HG02840 (cell line): ENCODE measurements at regions not wholly inside any gene's neighbourhood (a gene's known extent, or its start where the extent isn't known, plus 50 kb on each side); places are given as distances from the start of the nearest gene placed in this dataset.

Experiments
- ATAC-seq: cut with Tn5 transposase; IDR thresholded peaks from one replicate; pipeline ENCODE4 v1.9.1; 2021; ENCODE audit warnings: mild to moderate bottlenecking, moderate library complexity, moderate number of reproducible peaks; ENCODE audit not compliant: unreplicated experiment, low FRiP score

DNA sequence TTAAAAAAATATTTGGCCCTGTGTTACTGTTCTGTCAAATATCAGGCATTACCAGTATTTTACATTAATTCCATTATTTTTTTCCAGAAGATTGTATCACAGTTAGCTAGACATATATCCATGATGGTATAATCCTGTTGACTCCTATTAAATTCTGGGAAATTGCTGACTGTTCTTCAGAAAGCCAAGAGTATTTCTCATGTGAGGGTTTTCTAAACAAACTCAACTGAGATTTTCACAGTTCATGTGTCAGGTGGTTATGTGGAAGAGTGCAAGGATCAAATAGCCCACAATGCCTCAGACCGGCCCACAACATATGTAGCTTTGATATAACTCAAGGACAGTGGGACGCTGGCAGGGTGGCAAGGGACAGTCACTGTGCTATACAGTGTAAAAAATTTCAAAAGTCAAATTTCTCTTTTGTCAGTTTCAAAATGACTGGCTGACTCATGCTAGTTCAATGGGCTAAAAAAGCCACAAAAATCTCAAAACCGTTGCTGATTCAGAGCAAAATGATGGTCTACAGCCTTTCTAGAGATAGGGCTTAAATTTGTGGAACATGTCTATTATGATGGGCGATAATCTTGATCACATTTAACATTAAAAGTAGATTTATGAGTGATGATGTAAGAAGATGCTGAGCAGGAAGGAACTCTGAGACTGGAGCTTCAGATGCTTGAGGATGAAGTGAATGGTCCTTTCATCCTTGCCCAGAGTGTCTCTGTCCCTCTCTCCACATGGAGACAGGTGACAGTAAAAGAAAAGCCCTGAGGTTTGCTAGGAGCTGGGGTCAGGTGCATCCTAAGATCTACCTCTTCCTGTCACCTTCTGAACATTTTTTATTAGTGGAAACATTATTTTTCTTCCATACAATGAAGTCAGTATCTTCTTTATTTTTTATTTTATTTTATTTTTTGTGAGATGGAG is 175.8 kb upstream of the PIEZO2 start:
- peak; percentile 81 for ATAC-seq

DNA sequence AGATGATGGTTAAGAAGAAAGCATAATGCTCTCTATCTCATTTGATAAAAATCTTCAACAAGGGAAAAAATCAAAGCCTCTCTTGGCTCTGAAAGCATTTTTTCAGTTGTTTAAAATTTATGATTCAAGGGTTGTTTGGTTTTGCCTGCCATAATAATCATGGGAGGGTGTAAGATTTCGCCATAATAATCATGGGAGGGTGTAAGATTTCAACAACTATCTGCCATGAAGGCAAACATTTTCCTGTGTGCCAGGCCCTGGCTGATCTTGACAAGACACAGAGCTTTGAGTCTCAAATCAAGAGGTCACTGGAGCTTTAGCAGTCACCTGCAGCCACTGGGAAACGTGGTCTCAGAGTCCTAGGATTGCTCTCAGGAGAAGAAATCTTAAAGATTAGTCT is 175.1 kb upstream of the PIEZO2 start:
- ATAC-seq = no peak

GRCh38 chr18:11323359-11323819 is 174.0 kb upstream of the PIEZO2 start:
- ATAC-seq = no peak

DNA sequence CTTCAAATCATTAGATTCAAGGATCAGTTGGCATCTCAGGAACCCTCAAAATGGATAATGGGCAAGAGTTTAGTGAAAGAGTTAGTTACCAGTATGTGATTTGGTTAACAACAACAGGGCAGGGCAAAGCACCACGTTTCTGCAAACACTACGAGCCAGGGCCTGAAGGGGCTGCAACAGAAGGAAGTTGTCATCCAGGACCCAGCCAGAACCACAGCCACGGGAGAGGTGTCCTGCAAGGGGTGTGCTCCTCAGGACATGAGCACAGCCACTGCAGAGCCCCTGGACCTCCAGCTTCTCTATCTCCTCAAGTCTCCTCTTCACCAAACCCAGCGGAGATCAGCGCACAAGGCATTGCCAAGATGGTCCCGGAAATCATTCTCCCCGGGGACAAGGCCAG is 173.3 kb upstream of the PIEZO2 start:
- ATAC-seq = no peak

DNA sequence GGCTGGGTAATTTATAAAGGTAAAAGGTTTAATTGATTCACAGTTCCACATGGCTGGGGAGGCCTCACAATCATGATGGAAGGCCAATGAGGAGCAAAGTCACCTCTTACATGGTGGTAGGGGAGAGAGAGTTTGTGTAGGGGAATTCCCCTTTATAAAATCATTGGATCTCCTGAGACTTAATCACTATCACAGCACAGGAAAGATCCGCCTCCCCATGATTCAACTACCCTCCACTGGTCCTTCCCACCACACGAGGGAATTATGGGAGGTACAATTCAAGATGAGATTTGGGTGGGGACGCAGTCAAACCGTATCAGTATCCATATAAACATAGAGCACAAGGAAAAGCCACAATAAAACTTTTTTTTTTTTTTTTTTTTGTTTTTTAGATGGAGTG is 172.6 kb upstream of the PIEZO2 start:
- ATAC-seq = no peak

DNA sequence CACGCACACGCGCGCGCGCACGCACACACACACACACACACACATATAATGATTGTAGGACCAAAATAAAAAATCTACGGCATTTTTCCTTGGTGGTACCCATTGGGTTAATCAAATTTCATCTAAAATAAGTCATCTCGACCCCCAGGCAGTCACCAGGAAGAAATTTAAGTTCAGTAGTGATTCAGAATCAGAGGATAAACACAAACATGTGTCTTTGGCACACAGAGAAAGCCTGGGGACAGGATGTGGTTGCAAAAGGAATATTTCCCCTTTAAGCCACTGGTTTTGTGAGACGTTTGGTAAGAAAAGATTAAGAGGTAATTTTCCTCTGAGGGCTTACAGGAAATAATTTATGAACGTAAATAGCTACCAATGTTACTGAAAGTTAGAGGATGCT is 171.6 kb upstream of the PIEZO2 start:
- no peak for ATAC-seq

DNA sequence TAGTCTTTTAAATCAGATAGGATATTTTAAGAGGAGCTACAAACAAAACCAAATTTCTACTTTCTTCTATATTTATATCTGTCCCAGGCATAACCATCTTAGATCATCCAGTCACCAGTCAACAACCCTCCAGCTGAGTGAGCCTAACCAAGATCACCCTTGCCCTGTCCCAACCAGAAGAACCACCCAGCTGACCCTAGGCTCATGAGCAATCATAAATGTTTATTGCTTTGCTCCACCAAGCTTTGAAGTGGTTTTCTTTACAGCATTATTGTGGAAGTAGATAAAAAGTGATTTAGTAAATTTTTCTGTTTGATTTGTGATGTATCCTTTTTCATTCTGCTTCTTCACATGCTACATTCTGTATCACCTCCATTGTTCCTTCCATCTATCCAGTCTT is 167.2 kb upstream of the PIEZO2 start:
- ATAC-seq = no peak

GRCh38 chr18:11310476-11311086 is 161.2 kb upstream of the PIEZO2 start:
- ATAC-seq = no peak

DNA sequence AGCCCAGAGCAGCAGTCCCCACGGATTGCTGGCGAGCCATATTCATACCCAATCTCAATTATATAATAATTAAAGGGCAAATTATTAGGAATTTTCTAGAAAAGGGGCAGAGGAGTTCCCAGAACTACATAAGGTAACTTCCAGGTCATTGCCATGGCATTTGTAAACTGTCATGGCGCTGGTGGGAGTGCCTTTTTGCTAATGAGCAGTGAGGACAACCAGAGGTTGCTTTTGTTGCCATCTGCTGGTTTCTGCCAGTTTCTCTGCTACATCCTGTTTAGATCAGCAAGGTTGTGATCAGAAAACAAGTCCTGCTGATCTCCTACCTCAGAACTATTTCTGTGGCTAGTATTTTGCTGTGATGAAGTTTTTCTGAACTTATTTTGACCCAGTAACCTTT is 159.8 kb upstream of the PIEZO2 start:
- ATAC-seq = no peak

GRCh38 chr18:11308499-11308898 is 159.1 kb upstream of the PIEZO2 start:
- no peak for ATAC-seq

DNA sequence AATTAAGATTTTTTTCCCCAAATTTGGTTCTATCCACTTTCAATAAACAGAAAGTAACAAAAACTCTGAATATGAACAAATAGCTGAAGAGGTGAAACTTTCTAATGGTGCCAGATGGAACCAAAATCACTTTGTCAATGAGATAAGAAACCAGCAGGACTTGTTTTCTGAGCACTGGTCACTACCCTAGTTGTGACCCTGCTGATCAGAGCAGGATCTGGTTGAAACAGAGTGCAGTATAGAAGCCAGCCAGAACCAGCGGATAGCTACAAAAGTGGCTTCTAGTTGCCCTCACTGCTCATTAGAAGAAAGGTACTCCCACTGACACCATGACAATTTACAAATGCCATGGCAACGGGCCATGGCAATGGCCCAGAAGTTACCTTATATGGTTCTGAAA is 158.3 kb upstream of the PIEZO2 start:
- no peak for ATAC-seq

- ATAC-seq = no peak
Measured at GRCh38 chr18:11305507-11305906, 156.1 kb upstream of the PIEZO2 start.

DNA sequence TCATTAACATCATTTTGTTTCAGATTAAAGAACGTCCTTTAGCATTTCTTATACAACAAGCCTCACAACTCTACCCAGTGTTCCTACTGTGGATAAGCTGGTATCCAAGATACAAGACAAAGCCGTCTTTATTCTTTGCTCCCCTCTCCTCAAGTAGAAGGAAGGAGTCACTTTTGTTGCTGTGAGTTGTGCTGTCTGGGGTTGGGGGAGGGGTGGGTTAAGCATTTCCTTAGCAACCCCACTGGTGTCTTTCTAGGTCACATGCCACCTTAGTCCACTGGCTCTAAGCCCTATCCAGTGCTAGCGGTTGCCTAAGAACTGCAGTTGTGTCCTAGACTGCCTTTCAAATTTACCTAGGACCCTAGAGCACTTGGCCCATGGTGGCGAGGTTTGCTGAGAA is 155.6 kb upstream of the PIEZO2 start:
- ATAC-seq = no peak

DNA sequence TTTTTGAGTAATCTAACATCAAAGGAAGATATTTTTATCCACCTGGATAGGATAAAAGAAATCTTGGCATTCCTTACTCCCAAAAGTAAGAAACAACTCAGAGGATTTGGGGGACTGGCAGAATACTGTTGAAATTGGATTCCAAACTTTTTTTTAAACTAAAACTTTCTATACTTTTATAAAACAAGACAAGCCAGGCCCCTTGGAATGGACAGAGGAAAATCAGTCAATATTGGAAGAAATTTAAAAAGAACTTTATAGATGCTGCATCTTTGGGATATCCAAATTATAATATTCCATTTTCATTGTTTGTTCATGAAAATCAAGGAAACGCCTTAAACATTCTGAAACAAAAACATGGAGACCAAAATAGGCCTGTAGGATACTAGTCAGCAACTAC is 147.6 kb upstream of the PIEZO2 start:
- no peak for ATAC-seq

DNA sequence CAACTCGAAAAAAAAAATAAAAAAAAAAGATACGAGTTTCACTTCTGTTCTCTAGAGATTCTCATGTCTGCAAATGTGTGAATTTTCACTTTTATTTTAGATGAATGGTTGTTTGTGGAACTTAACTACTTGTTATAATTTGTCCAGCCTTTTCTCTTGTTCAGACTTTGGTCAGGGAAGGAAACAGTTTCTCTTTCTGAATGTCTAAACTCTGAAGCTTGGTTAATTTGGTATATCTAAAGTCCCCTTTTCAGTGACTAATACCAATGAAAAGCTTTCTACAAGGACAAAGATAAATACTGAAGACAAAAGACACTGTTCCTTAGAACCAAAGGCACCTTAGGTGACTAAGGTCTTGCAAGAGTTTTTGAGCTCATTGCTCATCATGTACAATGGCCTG is 144.4 kb upstream of the PIEZO2 start:
- ATAC-seq = no peak

DNA sequence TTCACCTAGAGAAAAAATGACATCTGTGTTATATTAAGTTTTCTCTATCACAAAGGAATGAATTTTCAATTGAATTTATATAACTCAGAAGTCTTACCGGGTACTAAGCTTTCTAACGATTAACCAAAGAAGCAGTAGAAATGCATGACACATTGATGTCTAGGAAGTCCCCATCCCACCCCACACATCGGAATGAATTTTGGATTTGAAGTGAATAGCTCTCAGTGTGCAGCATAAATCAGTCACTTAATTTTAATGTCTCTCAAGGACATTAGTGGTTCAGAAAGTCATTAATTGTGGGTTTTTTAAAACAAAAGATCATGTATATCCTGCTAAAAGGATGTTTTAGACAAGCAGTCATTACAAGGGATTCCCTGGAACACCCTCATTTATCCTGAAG is 141.4 kb upstream of the PIEZO2 start:
- no peak for ATAC-seq

DNA sequence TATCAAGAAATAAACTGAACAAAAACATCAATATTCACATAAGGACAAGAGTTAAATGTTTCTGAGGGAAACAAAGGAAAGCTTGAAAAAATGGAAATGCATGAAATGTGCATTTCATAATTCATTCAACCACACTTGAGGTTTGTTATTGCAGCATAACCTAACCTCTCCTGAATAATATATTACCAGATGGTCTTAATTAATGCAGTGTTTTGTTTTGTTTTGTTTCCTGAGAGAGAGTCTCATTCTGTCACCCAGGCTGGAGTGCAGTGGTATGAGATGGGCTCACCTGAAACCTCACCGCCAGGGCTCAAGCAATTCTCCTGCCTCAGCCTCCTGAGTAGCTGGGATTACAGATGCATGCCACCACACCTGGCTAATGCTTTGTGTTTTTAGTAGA is 139.9 kb upstream of the PIEZO2 start:
- no peak for ATAC-seq

GRCh38 chr18:11288401-11288800 is 139.0 kb upstream of the PIEZO2 start:
- ATAC-seq = no peak

DNA sequence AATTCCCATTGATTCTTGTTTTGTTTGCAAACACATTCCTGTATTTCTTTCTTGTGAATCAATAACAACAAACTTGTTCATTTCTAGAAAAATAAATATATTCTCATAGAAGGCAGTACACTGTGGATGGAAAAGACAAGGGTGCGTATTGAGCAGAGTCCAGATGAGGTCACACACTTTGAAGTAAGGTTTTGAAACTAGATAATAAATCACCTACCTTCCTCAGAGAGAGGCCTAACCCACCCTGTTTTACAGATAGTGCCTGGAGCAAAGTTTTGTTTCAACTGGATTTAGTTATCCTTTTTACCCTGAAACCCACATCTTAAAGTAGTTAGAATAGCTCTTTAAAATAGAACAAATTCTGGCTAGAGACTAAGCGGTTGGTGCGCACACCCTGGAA is 137.1 kb upstream of the PIEZO2 start:
- ATAC-seq = no peak

DNA sequence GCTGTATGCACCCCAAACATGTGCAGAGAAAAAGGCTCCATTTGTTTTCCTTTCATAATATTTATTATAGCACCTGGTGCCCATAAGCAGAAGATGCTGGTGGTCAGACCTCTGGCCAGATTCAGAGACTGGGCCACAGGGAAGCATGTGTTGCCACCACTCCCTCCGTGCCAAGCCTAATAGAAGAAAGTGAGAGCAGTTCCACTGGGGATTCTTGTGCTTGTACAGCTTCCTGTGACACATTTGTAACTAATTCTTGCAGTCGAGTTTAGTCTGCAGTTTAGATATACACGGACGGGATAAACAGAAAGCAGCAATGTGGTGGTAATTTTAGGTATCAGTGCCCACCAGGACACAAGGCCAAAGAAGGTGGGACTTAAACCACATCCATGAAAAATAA is 135.4 kb upstream of the PIEZO2 start:
- no peak for ATAC-seq

- no peak for ATAC-seq
Measured at GRCh38 chr18:11284349-11284748, 135.0 kb upstream of the PIEZO2 start.
